ENCODE measurements at regions not wholly inside any gene's neighbourhood (a gene's known extent, or its start where the extent isn't known, plus 50 kb on each side); places are given as distances from the start of the nearest gene placed in this dataset.
"Not testable (repeated sequence)": the region's sequence is repeated elsewhere in the genome, so short reads cannot be mapped to it uniquely, and the experiment has no call there.

DNA sequence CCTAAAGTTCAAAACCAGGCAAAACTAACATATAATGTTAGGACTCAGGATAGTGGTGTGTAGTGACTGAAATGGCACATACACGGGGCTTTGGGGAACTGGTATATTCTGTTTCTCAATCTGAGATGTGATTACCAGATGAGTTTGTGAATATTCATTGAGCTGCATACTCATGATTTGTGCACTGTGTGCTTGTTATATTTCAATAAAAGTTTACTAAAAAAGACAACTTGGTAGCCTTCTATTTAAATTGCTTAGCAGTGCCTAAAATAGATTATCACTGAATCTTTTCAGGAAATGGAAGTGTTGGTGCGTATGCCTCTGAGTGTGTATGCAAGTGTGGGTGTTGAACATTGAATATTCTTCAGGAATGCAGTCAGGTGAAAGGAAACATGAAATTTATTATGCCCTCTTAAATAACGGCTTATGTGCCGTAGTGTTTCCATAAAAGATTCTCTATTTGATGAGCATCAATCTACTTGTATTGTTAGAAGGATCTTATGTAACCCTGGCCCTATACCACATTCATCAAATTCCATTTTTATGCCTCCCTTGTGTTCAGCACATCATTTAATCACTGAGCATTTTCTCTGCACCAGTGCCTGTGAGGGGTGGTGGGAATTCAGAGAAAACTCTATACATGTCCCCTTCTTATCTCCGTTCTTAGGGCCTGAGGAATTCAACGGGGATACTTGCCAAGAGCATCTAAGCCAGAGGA is 82.6 kb upstream of the AUTS2 start:
- DNase-seq (ENCODE audit: low read depth) = no peak

DNA sequence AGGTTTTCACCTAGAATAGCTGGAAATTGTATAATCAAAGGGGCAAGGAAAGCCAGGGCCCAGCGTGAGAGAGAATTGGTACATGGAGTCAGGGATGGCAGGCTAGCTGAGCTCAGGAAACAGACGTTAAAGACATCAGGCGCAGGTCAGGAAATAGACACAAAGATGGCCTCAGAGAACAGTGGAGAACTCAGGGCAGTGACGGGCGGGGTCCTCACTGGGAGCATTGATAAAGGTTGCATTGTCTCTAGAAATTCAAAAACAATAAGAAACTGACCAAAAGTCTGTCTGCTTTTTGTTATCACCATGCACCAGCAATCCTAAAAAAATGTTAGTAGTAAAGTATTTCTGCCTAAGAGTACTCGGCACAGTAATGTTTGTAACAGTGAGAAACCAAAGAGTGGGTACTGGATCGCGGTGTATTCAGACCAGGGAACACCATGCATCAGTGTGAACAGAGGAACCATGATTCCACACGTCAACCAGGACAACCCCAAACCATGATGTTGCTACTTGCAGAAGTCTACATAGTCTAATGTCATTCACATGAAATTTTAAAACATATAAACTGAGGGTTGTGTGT is 81.9 kb upstream of the AUTS2 start:
- no peak for DNase-seq (ENCODE audit: low read depth)

DNA sequence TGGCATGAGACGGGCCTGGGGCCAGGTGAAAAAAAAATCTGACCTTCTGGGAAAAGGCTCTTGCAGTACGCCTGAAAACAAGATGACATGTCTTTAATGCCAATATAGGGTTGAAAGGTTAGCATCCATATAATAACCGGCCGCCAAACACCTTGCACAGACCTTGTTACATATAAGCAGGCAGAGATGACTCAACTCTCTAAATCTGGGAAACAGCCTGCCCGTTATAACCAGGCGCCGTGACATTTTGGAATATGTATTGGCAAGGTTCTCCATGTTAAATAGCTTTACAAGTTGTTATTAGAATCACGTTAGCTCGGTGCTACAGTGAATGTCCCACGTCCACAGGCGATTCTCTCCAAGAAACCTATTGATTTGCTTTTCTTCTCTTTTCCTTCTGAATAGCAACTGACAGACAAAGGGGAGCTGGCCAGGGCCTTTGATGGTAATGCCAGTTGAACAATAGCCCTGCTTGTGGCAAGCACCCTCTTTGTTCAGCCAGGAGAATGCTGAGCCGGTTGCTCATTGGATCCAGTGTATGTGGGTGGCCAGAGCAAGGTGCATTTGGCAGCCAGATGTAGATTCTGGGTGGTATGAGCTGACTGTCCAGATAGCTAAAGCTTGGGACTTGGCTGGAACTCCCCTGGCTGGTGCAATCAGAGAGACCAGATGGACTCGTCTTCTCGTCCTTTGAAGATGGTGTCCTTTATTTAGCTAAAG is 80.1 kb upstream of the AUTS2 start:
- no peak for DNase-seq (ENCODE audit: low read depth)

DNA sequence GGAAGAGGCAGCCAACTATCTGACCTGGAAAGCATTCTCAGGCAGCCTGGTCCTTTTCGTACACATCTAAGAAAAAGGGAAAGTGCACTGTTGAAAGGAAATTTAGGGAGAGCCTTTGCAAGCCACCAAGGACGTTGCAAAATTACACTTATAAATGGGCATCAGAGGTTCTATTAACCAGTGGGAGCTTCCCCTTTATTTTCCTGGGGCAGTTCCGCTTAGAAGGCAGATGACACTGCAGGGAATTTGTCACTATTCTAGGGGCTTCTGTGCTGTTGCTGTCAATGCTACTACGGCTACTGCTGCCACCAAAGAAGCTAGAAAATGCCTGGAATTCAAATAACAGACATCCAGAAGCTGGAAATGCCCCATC is 79.6 kb upstream of the AUTS2 start:
- DNase-seq (ENCODE audit: low read depth) = no peak

DNA sequence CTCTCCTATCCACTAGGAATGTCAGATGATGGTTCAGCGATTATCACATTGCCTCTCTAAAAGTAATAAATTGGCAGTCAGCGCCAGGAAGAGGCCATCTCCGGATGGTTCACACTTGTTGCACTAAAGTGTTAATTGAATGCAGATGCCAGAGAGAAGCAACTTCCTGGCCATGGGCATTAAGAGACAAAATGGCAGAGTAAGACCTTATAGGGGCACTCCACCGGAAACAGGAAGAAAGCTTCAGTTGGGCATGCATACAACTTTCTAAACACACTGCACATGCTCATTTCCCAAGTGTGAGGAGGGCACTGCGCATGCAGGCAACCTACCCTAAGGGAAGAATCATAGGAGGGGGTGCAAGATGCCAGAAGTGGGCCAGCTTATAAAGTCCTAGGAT is 71.7 kb upstream of the AUTS2 start:
- DNase-seq (ENCODE audit: low read depth) = no peak

DNA sequence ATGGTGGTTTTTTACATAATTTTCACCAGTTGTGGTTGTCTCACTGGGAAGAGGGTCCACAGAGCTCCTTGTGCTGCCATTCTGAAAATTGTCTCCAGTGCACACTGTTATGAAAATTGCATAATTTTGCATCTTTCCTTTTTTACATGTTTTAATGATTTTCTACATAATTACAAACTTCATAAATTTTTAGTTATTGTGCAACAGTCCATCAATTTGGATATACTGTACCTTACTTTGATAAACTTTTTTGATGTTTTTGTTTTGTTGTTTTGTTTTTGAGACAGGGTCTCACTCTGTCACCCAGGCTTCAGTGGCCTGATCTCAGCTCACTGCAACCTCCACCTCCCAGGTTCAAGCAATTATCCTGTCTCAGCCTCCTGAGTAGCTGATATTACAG is 70.6 kb upstream of the AUTS2 start:
- no peak for DNase-seq (ENCODE audit: low read depth)

DNA sequence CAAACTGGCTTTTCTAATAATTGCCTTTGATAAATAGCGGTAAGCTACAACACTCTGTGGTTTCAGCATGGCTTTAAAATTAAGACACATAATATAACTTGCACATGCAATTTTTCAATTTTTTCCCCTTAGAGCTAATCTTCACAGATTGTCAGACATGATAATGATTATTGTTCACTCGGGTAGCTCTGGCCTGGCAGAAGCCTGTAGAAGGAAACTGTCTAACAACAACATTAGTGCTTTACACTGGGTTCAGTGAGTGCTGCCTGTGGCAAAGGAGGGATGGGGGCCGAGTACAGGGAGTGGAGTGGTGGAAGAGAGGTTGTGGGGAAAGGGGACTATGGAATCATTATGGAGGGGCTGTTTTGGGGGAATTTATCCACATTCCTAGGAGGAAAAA is 67.2 kb upstream of the AUTS2 start:
- no peak for DNase-seq (ENCODE audit: low read depth)

DNA sequence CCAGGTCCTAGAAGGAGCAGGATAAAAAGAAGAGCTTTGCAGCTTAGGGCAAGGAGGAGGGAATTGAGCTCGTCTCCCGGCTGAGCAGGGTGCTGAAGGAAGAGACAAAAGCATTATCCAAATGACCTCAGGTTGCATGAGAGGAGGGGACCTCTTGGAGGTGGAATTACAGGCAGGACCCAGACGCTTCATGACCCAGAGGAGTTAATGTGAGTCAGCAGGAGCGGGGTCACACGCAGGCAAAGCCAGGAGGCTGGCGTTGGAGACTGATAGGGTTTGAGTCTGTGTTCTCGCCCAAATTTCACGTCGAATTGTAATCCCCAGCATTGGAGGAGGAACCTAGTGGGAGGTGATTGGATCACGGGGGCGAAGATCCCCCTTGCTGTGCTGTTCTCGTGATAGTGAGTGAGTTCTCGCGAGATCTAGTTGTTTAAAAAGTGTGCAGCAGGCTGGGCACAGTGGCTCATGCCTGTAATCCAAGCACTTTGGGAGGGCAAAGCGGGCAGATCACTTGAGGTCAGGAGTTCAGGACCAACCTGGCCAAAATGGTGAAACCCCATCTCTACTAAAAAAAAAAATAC is 63.7 kb upstream of the AUTS2 start:
- no peak for DNase-seq (ENCODE audit: low read depth)

DNA sequence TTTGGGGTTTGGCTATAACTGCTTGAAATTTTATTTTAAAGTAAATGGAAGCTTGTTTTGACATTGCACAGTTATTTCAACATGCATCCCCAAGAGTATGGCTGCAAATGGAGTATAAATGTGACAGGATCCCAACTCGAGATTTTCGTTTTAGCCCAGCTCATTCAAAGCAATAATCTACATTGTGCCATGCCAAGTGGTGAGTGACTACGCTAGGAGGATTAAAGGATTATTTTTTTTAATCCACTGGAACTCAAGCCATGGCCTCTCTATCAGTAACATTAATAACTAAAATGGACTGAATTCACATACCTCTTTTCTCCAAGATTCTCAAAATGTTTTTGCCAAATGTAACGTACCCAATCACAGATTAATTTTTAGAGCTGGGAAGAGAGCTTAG is 60.6 kb upstream of the AUTS2 start:
- no peak for DNase-seq (ENCODE audit: low read depth)

DNA sequence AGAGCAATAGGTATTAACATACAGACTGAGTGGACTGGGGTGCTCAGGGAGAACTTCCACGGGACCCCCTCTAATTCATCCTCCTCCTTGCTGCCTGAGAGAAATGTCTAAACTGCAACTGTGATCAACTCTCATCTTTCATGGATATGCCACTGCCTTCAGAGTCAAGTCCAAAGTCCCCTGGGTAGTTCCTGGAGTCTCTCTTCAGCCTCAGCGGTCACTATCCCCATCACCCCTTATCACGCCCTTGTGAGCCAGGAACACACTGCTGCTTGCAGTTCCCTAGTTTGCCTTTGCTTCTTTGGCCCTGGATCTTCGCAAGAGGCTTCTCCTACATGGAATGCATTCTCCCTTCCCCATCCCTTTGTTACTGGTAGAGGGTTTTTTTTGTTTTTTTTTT is 58.7 kb upstream of the AUTS2 start:
- DNase-seq (ENCODE audit: low read depth) = no peak

DNA sequence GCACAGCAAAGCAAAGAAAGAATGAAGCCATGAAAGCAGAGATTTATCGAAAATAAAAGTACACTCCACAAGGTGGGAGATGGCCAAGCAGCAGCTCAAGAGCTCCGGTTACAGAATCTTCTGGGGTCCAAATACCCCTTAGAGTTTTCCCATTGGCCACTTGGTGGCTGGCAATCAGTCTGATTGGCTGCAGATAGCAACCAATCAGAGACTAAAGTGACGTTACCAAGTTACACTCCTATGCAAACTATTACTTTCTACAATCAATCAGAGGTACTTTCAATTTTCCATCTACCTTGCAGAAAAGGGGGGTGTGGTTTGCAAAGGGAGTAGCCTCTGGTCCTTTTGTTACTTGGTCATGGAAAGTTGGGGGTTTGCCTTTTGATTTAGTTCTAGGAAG is 58.0 kb upstream of the AUTS2 start:
- no peak for DNase-seq (ENCODE audit: low read depth)

DNA sequence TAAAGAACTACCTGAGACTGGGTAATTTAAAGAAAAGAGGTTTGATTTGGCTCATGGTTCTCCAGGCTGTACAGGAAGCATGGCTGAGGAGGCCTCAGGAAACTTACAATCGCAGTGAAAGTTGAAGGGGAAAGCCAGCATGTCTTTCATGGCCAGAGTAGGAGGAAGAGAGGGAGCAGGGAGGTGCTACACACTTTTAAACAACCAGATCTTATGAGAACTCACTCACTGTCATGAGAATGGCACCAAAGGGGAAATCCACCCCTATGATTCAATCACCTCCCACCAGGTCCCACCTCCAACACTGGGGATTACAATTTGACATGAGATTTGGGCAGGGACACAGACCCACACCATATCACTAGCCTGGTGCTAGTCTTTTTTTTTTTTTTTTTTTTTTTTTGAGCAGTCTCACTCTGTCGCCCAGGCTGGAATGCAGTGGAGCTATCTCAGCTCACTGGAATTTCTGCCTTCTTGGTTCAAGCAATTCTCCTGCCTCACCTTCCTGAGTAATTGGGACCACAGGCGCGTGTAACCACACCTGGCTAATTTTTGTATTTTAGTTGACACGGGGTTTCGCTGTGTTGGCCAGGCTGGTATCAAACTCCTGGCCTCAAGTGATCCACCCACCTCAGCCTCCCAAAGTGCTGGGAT is 56.4 kb upstream of the AUTS2 start:
- not testable (repeated sequence) for DNase-seq (ENCODE audit: low read depth)

DNA sequence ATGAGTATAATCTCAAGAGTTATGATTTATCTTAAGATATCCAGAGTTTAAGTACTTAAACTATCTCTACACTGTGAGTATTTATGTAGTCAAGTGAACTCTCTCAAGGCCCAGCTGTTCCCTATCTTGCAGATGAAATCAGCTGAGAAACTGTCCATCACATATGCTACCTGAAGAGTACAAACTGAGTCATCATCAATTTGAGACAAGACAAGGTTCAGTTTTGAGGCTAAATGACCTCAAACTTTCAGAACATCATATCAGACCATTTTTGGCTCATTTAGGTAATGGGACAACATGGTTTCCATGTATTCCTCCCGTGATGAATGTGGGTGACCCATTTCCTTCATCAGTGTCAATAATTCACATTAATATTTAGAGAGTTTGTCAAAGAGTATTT is 53.1 kb upstream of the AUTS2 start:
- no peak for DNase-seq (ENCODE audit: low read depth)
